Keratinocyte (primary cell): ENCODE measurements at regions not wholly inside any gene's neighbourhood (a gene's known extent, or its start where the extent isn't known, plus 50 kb on each side); places are given as distances from the start of the nearest gene placed in this dataset.

Experiments used
- EZH2 ChIP-seq: IDR thresholded peaks from one replicate; pipeline ENCODE4 v1.6.1; 2012; ENCODE audit warnings: inconsistent platforms, mild to moderate bottlenecking, low read length, moderate library complexity
- TF ChIP-seq, protein P1 (sequence below), 3 experiments: IDR thresholded peaks in 1 of 3; conservative IDR thresholded peaks in 1 of 3; optimal IDR thresholded peaks in 1 of 3; 2 replicates in 2 of 3; 3 replicates in 1 of 3; pipeline versions ENCODE3 to v1.5.1; 2011; ENCODE audit warnings: low read length in 3 of 3, mild to moderate bottlenecking in 3 of 3, moderate library complexity in 2 of 3, control low read depth in 1 of 3, inconsistent platforms in 1 of 3; ENCODE audit not compliant: insufficient read depth in 2 of 3; ENCODE audit errors: extremely low read depth in 1 of 3

DNA sequence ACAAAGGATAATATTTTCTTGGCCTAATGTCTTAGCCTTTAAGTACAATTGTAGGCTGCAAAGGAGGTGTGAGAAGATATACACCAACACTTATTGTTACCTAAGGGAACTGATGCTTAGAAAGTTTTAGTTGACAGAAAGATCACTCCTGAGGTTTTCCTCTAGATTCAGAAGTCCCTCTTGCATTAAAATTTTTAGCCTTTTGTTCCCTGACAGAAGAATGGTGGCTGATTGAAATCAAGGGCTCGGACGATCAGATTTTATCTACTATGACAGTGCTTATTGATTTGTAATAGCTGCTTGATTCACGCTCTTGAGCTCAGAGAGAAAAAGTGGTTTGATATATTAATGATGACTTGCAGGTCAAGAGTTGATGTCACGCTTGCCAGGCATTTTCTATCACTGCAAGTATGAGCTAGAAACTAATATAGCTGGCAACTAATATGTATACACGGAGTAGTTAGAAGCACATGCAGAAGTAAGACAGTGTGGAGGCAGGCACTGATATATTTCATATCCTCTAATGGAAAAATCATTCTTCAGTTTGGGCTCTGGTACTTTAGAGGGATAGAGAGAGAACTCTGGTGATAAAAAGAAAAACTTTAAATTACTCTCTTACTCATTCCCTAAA lies 246.6 kb upstream of the ID4 start:
- TF ChIP-seq, protein P1, sequence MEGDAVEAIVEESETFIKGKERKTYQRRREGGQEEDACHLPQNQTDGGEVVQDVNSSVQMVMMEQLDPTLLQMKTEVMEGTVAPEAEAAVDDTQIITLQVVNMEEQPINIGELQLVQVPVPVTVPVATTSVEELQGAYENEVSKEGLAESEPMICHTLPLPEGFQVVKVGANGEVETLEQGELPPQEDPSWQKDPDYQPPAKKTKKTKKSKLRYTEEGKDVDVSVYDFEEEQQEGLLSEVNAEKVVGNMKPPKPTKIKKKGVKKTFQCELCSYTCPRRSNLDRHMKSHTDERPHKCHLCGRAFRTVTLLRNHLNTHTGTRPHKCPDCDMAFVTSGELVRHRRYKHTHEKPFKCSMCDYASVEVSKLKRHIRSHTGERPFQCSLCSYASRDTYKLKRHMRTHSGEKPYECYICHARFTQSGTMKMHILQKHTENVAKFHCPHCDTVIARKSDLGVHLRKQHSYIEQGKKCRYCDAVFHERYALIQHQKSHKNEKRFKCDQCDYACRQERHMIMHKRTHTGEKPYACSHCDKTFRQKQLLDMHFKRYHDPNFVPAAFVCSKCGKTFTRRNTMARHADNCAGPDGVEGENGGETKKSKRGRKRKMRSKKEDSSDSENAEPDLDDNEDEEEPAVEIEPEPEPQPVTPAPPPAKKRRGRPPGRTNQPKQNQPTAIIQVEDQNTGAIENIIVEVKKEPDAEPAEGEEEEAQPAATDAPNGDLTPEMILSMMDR (optimal IDR thresholded peaks at IDR 0.05 in 1 of 3, IDR thresholded peaks at IDR 0.05 in 1 of 3, conservative IDR thresholded peaks at IDR 0.05 in 1 of 3; ENCODE audit: extremely low read depth in 1 of 3, insufficient read depth in 2 of 3, low read length in 3 of 3), result no peak
- TF ChIP-seq EZH2, result no peak
